SK-N-SH treated with all-trans-retinoic acid at 6 μM for 48 hours (cell line): ENCODE measurements at regions not wholly inside any gene's neighbourhood (a gene's known extent, or its start where the extent isn't known, plus 50 kb on each side); places are given as distances from the start of the nearest gene placed in this dataset.
"Not testable (repeated sequence)": the region's sequence is repeated elsewhere in the genome, so short reads cannot be mapped to it uniquely, and the experiment has no call there.

Source experiments
- ATAC-seq: fragments of 200-7000 bp; cut with Tn5 transposase; 3 replicates; pipeline ENCODE4 v1.9.1; 2020; ENCODE audit warnings: mild to moderate bottlenecking, moderate library complexity
- BACH2 ChIP-seq: fragments of 250-450 bp; sonication (Bioruptor Pico); IDR thresholded peaks from 2 replicates; pipeline ENCODE4 v1.9.0; 2021; ENCODE audit warnings: mild to moderate bottlenecking, borderline replicate concordance
- CREB5 ChIP-seq: fragments of 250-450 bp; sonication (Bioruptor Pico); IDR thresholded peaks from 2 replicates; pipeline ENCODE4 v1.5.1; 2020; ENCODE audit warnings: low read depth, mild to moderate bottlenecking, moderate library complexity
- CSDC2 ChIP-seq: fragments of 250-450 bp; sonication (Bioruptor Pico); IDR thresholded peaks from 2 replicates; pipeline ENCODE4 v1.5.0; 2020; ENCODE audit warnings: mild to moderate bottlenecking, moderate library complexity
- CSRNP3 ChIP-seq: fragments of 250-450 bp; sonication (Bioruptor Pico); IDR thresholded peaks from 2 replicates; pipeline ENCODE4 v1.5.1; 2021; ENCODE audit warnings: mild to moderate bottlenecking, moderate library complexity
- GLIS3 ChIP-seq: fragments of 250-450 bp; sonication (Bioruptor Pico); IDR thresholded peaks from 2 replicates; pipeline ENCODE4 v1.5.0; 2020; ENCODE audit warnings: mild to moderate bottlenecking, moderate library complexity
- ISL1 ChIP-seq: fragments of 250-450 bp; sonication (Bioruptor Pico); IDR thresholded peaks from 2 replicates; pipeline ENCODE4 v2.1.2; 2022; ENCODE audit warnings: mild to moderate bottlenecking, moderate library complexity
- OSR1 ChIP-seq: fragments of 250-450 bp; sonication (Bioruptor Pico); IDR thresholded peaks from 2 replicates; pipeline ENCODE4 v1.8.0; 2022; ENCODE audit warnings: moderate library complexity, mild to moderate bottlenecking, inconsistent platforms
- PATZ1 ChIP-seq: fragments of 250-450 bp; sonication (Bioruptor Pico); IDR thresholded peaks from 2 replicates; pipeline ENCODE4 v1.8.0; 2020; ENCODE audit warnings: mild to moderate bottlenecking, moderate library complexity, borderline replicate concordance
- POU6F1 ChIP-seq: fragments of 250-450 bp; sonication (Bioruptor Pico); IDR thresholded peaks from 2 replicates; pipeline ENCODE4 v1.8.0; 2021; ENCODE audit warnings: low read depth, mild to moderate bottlenecking, moderate library complexity, borderline replicate concordance
- PPARA ChIP-seq: fragments of 250-450 bp; sonication (Bioruptor Pico); IDR thresholded peaks from 2 replicates; pipeline ENCODE4 v1.5.0; 2020; ENCODE audit warnings: mild to moderate bottlenecking, borderline replicate concordance
- RARB ChIP-seq: fragments of 250-450 bp; sonication (Bioruptor Pico); IDR thresholded peaks from 2 replicates; pipeline ENCODE4 v1.8.0; 2021; ENCODE audit warnings: mild to moderate bottlenecking, moderate library complexity
- TCF4 ChIP-seq: fragments of 250-450 bp; sonication (Bioruptor Pico); IDR thresholded peaks from 2 replicates; pipeline ENCODE4 v1.8.0; 2021; ENCODE audit warnings: mild to moderate bottlenecking, moderate library complexity, borderline replicate concordance
- TOX ChIP-seq: fragments of 250-450 bp; sonication (Bioruptor Pico); IDR thresholded peaks from 2 replicates; pipeline ENCODE4 v1.8.0; 2021; ENCODE audit warnings: mild to moderate bottlenecking, moderate library complexity, borderline replicate concordance
- ZC3H10 ChIP-seq: fragments of 250-450 bp; sonication (Bioruptor Pico); IDR thresholded peaks from 2 replicates; pipeline ENCODE4 v1.5.1; 2021; ENCODE audit warnings: mild to moderate bottlenecking, moderate library complexity
- ZFP3 ChIP-seq: fragments of 250-450 bp; sonication (Bioruptor Pico); IDR thresholded peaks from 2 replicates; pipeline ENCODE4 v1.5.0; 2020; ENCODE audit warnings: mild to moderate bottlenecking, moderate library complexity
- ZFP30 ChIP-seq: fragments of 450-650 bp; formaldehyde crosslinking; IDR thresholded peaks from 2 replicates; pipeline ENCODE4 v1.5.0; 2022; ENCODE audit warnings: mild to moderate bottlenecking, moderate library complexity
- ZNF565 ChIP-seq: fragments of 450-650 bp; formaldehyde crosslinking; conservative IDR thresholded peaks from 2 replicates; pipeline ENCODE4 v1.5.0; 2020; ENCODE audit warnings: low read depth, mild to moderate bottlenecking, moderate library complexity
- ZNF8 ChIP-seq: fragments of 450-650 bp; formaldehyde crosslinking; IDR thresholded peaks from 2 replicates; pipeline ENCODE4 v1.5.0; 2020; ENCODE audit warnings: mild to moderate bottlenecking, moderate library complexity
- TF ChIP-seq, protein P1 (sequence below): fragments of 250-450 bp; sonication (Bioruptor Pico); IDR thresholded peaks from 2 replicates; pipeline ENCODE4 v1.5.0; 2020; ENCODE audit warnings: mild to moderate bottlenecking, moderate library complexity

DNA sequence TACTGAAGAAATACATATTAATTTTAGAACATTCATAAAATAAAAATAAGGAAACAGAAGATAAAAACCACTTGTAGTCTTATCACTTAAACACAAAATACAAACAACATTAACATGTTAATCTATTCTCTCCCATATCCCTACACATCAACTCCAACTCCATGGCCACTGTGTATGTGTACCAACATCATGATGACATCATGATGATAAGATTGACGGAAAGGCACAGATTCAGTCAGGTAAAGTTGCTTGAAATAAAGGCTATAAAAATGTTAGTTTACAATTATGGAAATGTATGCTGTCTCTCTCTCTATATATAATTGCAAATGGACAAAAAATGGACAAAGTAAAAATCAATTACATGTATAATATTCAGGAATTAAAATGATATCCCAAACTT is 388.5 kb upstream of the UBE2E3 start:
- ATAC-seq, result no peak
- TF ChIP-seq GLIS3 (CRISPR knock-in tag), result no peak
- no peak for TF ChIP-seq ZNF565 (CRISPR knock-in tag)
- TF ChIP-seq ISL1 (CRISPR knock-in tag), result no peak
- TF ChIP-seq, protein P1, sequence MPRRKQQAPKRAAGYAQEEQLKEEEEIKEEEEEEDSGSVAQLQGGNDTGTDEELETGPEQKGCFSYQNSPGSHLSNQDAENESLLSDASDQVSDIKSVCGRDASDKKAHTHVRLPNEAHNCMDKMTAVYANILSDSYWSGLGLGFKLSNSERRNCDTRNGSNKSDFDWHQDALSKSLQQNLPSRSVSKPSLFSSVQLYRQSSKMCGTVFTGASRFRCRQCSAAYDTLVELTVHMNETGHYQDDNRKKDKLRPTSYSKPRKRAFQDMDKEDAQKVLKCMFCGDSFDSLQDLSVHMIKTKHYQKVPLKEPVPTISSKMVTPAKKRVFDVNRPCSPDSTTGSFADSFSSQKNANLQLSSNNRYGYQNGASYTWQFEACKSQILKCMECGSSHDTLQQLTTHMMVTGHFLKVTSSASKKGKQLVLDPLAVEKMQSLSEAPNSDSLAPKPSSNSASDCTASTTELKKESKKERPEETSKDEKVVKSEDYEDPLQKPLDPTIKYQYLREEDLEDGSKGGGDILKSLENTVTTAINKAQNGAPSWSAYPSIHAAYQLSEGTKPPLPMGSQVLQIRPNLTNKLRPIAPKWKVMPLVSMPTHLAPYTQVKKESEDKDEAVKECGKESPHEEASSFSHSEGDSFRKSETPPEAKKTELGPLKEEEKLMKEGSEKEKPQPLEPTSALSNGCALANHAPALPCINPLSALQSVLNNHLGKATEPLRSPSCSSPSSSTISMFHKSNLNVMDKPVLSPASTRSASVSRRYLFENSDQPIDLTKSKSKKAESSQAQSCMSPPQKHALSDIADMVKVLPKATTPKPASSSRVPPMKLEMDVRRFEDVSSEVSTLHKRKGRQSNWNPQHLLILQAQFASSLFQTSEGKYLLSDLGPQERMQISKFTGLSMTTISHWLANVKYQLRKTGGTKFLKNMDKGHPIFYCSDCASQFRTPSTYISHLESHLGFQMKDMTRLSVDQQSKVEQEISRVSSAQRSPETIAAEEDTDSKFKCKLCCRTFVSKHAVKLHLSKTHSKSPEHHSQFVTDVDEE (CRISPR knock-in tag), result no peak
- no peak for TF ChIP-seq PPARA (CRISPR knock-in tag)
- TF ChIP-seq ZFP30 (CRISPR knock-in tag), result no peak
- no peak for TF ChIP-seq PATZ1 (CRISPR knock-in tag)
- no peak for TF ChIP-seq TCF4 (CRISPR knock-in tag)
- no peak for TF ChIP-seq OSR1 (CRISPR knock-in tag)
- no peak for TF ChIP-seq BACH2 (CRISPR knock-in tag)
- TF ChIP-seq POU6F1 (CRISPR knock-in tag), result no peak
- TF ChIP-seq RARB (CRISPR knock-in tag), result no peak
- TF ChIP-seq ZFP3, result no peak
- TF ChIP-seq TOX (CRISPR knock-in tag), result no peak
- TF ChIP-seq CSDC2, result no peak
- no peak for TF ChIP-seq ZNF8 (CRISPR knock-in tag)
- no peak for TF ChIP-seq ZC3H10
- TF ChIP-seq CREB5 (CRISPR knock-in tag), result no peak

- not testable (repeated sequence) for ATAC-seq
These were observed 389.2 kb upstream of the UBE2E3 start for GRCh38 chr2:180591093-180591781.

DNA sequence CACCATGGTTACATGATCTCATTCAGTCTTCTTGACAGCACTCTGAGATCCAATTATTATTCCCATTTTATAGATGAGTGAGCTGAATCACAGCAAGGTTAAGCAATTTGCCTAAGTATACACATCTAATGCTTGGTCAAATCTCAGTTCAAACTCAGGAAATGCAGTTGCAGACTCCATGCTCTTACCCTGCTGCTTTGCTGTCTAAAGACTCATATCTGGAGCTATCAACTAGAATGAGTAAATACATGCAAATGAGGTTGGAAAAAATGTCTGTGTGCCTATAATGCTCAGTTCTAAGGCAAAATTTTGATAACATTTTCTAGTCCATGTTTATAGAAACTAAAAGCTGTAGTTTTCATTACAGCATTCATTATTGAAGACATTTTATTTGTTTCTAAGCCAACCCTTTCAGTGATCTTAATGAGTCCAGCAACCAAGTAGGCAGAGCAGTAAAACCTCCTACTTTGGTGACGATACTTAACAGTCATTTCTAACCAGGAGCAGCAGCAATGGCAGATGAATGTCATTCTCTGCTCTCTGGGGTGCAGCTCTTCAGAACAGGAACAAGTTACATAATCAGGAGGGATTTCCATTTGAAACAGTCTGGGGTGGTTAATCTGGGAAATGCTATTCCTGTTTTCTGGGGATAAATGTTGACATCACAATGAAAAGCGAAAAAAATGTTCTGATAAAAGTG is 396.8 kb upstream of the UBE2E3 start:
- no peak for TF ChIP-seq ZFP30 (CRISPR knock-in tag)
- no peak for TF ChIP-seq CSRNP3 (CRISPR knock-in tag)
- no peak for TF ChIP-seq POU6F1 (CRISPR knock-in tag)
- no peak for ATAC-seq
